GM12875 (cell line): ENCODE measurements at regions not wholly inside any gene's neighbourhood (a gene's known extent, or its start where the extent isn't known, plus 50 kb on each side); places are given as distances from the start of the nearest gene placed in this dataset.

Experiments used
- H3K4me3 ChIP-seq: one replicate; pipeline ENCODE4 v1.5.1; 2011; ENCODE audit warnings: low read depth, low read length, control low read depth
- CTCF ChIP-seq: IDR thresholded peaks from 2 replicates; pipeline ENCODE4 v1.5.1; 2011; ENCODE audit warnings: low read depth, mild to moderate bottlenecking, control low read depth, inconsistent platforms, low read length, moderate library complexity, borderline replicate concordance; ENCODE audit not compliant: insufficient read depth

DNA sequence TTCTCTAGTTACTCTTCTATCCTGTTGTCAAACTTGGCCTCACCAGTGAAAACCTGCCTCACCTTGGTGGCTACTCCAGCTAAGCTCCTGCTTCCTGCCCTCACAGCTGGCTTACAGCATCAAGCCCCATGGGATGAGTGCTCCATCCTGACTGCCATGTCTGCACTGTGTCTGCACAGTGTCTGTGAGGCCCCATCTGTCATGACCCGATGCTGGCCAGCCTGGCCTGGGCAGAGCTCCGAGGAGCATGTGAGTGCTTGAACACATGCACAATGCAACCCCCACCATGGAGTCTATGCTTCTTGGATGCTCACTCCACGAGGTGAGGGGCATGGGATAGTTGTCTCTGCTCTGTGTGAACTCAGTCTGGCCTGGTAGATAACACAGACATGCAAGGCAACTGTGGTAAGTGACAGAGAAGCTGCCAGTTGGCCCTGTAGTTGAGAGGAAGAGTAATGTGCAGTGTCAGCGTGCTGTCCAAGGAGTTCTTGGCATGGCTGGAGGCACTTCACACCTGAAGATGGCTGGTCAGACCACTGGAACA is 207.1 kb upstream of the ZNF32 start:
- H3K4me3 ChIP-seq: no peak overlapping the region
- no peak for TF ChIP-seq CTCF

DNA sequence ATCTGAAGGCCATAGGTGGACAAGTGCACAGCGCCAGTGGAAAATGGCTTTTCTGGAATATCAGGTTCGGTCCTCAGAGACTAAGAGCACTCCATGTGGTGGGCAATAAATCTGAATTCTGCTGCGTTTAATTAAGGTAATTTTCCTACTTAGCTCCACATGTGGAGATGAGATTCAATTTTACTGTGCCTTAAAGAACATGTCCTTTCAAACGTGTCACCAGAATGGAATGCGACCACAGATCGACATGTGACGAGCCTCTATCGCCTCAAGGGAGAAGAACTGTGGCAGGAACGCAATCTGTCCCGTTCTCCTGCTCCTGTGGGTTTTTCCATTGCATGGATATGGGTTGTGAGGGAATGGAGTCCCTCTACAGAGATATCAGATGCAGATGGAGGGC is 205.3 kb upstream of the ZNF32 start:
- H3K4me3 ChIP-seq: no peak overlapping the region

DNA sequence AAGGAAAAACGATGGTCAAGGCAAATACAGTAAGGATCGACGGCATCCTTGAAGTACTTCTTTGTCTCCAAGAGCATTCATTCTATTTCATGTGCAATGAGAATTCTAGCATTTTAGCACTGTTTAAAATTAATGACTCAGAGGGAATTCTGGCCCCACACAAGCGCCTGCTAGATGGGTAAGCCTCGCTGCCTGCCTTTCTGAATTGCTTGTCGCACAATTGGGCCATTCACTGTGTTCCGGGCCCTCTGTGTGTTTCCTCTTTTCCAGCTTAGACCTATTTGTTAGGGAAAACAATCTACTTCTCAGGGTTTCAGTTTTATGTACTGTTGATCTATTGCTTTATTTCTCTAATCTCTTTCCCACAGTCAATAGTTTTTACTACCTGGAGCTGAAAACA is 204.7 kb upstream of the ZNF32 start:
- TF ChIP-seq CTCF: no peak
- no peak overlapping the region for H3K4me3 ChIP-seq

More for the DNA sequence above, 205.3 kb upstream of the ZNF32 start:
- TF ChIP-seq CTCF: no peak

DNA sequence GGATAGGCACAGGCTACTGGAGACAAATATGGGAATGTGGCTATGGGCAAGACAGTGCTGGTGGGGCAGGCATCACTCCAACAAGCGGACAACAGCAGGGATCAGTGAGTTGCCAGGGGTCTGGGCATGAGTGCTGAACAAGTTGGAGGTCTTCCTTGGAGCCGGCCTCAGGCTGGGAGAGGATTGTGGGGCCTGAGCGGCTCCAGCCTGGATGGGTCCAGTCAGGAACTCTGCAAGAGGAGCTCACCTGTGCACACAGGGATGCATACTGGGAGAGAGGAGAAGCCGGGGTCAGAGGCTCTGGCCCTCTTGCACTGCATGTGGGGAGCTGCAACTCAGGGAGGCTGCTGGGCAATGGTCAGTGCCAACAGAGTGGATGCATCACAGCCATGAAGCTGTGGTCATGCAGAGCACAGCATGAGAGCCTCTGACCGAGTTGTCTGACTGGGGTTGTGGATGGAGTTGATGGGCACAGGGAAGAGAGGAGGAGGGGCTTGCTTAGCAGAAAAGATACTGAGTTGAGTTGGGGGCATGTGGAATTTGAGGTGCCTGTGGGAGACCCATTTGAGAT is 204.0 kb upstream of the ZNF32 start:
- no peak overlapping the region for H3K4me3 ChIP-seq
- TF ChIP-seq CTCF: no peak

- no peak for TF ChIP-seq CTCF
- no peak overlapping the region for H3K4me3 ChIP-seq
Measured at GRCh38 chr10:43852149-43852548, 203.5 kb upstream of the ZNF32 start.

- no peak for TF ChIP-seq CTCF
Measured at GRCh38 chr10:43851030-43851429, 202.3 kb upstream of the ZNF32 start.

GRCh38 chr10:43849551-43849950 is 200.9 kb upstream of the ZNF32 start:
- no peak for TF ChIP-seq CTCF
- H3K4me3 ChIP-seq: no peak overlapping the region

More at GRCh38 chr10:43851030-43851429, 202.3 kb upstream of the ZNF32 start:
- no peak overlapping the region for H3K4me3 ChIP-seq
